ENCODE measurements at regions not wholly inside any gene's neighbourhood (a gene's known extent, or its start where the extent isn't known, plus 50 kb on each side); places are given as distances from the start of the nearest gene placed in this dataset.

- H3K4me2 ChIP-seq (ENCODE audit: insufficient read depth, low read length) = no peak overlapping the region
- H3K27me3 ChIP-seq (ENCODE audit: insufficient read depth, low read length) = no peaks in the 10 kb centered on the region
- H4K20me1 ChIP-seq (ENCODE audit: insufficient read depth, low read length) = no peaks in the 10 kb centered on the region
- H3K4me1 ChIP-seq (ENCODE audit: insufficient read depth, low read length) = peaks cover 10% of the 10 kb centered on the region
- no peak for TF ChIP-seq CTCF (IDR thresholded peaks at IDR 0.05; ENCODE audit: extremely low read depth, low read depth, low read length)
- no peak overlapping the region for H3K4me3 ChIP-seq (ENCODE audit: insufficient read depth, low read length)
- H2AFZ ChIP-seq (ENCODE audit: low read length) = no peak overlapping the region
- H3K27ac ChIP-seq (ENCODE audit: low read depth, low read length) = no peak overlapping the region
- H3K9me3 ChIP-seq (ENCODE audit: low read depth, low read length) = no peaks in the 10 kb centered on the region
- no peaks in the 10 kb centered on the region for H3K79me2 ChIP-seq (ENCODE audit: insufficient read depth, low read length)
- DNase-seq (ENCODE audit: insufficient read length, low spot score, missing footprints) = no peak
- H3K36me3 ChIP-seq (ENCODE audit: insufficient read depth, low read length) = no peaks in the 10 kb centered on the region
Measured at GRCh38 chr2:189274361-189274760, 94.8 kb upstream of the COL5A2 start.

GRCh38 chr2:189276277-189276676, 96.7 kb upstream of the COL5A2 start:
- Histone ChIP-seq H3K27me3 (ENCODE audit: insufficient read depth, low read length) (no peaks in the 10 kb centered on the region), H3K27ac (ENCODE audit: low read depth, low read length) (peak overlapping the region; percentile 77), H2AFZ (ENCODE audit: low read length) (peak overlapping the region; percentile 3), H3K4me3 (ENCODE audit: insufficient read depth, low read length) (no peak overlapping the region), H3K79me2 (ENCODE audit: insufficient read depth, low read length) (no peaks in the 10 kb centered on the region), H3K36me3 (ENCODE audit: insufficient read depth, low read length) (no peaks in the 10 kb centered on the region), H3K4me1 (ENCODE audit: insufficient read depth, low read length) (peaks cover 10% of the 10 kb centered on the region), H3K4me2 (ENCODE audit: insufficient read depth, low read length) (peak overlapping the region; percentile 6), H3K9me3 (ENCODE audit: low read depth, low read length) (no peaks in the 10 kb centered on the region), H4K20me1 (ENCODE audit: insufficient read depth, low read length) (no peaks in the 10 kb centered on the region)
- DNase-seq (ENCODE audit: insufficient read length, low spot score, missing footprints) = no peak
- no peak for TF ChIP-seq CTCF (IDR thresholded peaks at IDR 0.05; ENCODE audit: extremely low read depth, low read depth, low read length)

- H3K9me3 ChIP-seq (ENCODE audit: low read depth, low read length) = no peaks in the 10 kb centered on the region
- H3K4me3 ChIP-seq (ENCODE audit: insufficient read depth, low read length) = no peak overlapping the region
- H3K4me2 ChIP-seq (ENCODE audit: insufficient read depth, low read length) = no peak overlapping the region
- peaks cover 20% of the 10 kb centered on the region for H3K4me1 ChIP-seq (ENCODE audit: insufficient read depth, low read length)
- H4K20me1 ChIP-seq (ENCODE audit: insufficient read depth, low read length) = no peaks in the 10 kb centered on the region
- H2AFZ ChIP-seq (ENCODE audit: low read length) = no peak overlapping the region
- H3K36me3 ChIP-seq (ENCODE audit: insufficient read depth, low read length) = no peaks in the 10 kb centered on the region
- no peak for DNase-seq (ENCODE audit: insufficient read length, low spot score, missing footprints)
- H3K27me3 ChIP-seq (ENCODE audit: insufficient read depth, low read length) = no peaks in the 10 kb centered on the region
- no peaks in the 10 kb centered on the region for H3K79me2 ChIP-seq (ENCODE audit: insufficient read depth, low read length)
- TF ChIP-seq CTCF (IDR thresholded peaks at IDR 0.05; ENCODE audit: extremely low read depth, low read depth, low read length) = no peak
- no peak overlapping the region for H3K27ac ChIP-seq (ENCODE audit: low read depth, low read length)
Measured at GRCh38 chr2:189281201-189281600, 101.6 kb upstream of the COL5A2 start.

GRCh38 chr2:189285349-189285748, 105.8 kb upstream of the COL5A2 start:
- TF ChIP-seq CTCF (IDR thresholded peaks at IDR 0.05; ENCODE audit: extremely low read depth, low read depth, low read length) = no peak
- Histone ChIP-seq H3K4me3 (ENCODE audit: insufficient read depth, low read length) (no peak overlapping the region), H4K20me1 (ENCODE audit: insufficient read depth, low read length) (no peaks in the 10 kb centered on the region), H2AFZ (ENCODE audit: low read length) (no peak overlapping the region), H3K4me2 (ENCODE audit: insufficient read depth, low read length) (peak overlapping the region; percentile 53), H3K27ac (ENCODE audit: low read depth, low read length) (peak overlapping the region; percentile 88), H3K27me3 (ENCODE audit: insufficient read depth, low read length) (no peaks in the 10 kb centered on the region), H3K36me3 (ENCODE audit: insufficient read depth, low read length) (no peaks in the 10 kb centered on the region), H3K9me3 (ENCODE audit: low read depth, low read length) (no peaks in the 10 kb centered on the region), H3K79me2 (ENCODE audit: insufficient read depth, low read length) (no peaks in the 10 kb centered on the region), H3K4me1 (ENCODE audit: insufficient read depth, low read length) (peaks cover 42% of the 10 kb centered on the region)
- DNase-seq (ENCODE audit: insufficient read length, low spot score, missing footprints) = no peak
